ENCODE measurements at regions not wholly inside any gene's neighbourhood (a gene's known extent, or its start where the extent isn't known, plus 50 kb on each side); places are given as distances from the start of the nearest gene placed in this dataset.

GRCh38 chr16:59259950-59260319, 525.8 kb upstream of the GOT2 start:
- H2AFZ ChIP-seq (ENCODE audit: low read length) = no peak overlapping the region
- no peaks in the 10 kb centered on the region for H3K9me2 ChIP-seq (replicated peaks; ENCODE audit: low read length)
- no TSS peak for BruUV-seq (replicated peaks)
- no peaks in the 10 kb centered on the region for H4K20me1 ChIP-seq (ENCODE audit: low read length)
- TF ChIP-seq EZH2phosphoT487 (IDR thresholded peaks at IDR 0.05; ENCODE audit: borderline replicate concordance, low read length) (no peak), CTCF (conservative IDR thresholded peaks at IDR 0.05; ENCODE audit: low read depth, low read length) (no peak), EZH2 (IDR thresholded peaks at IDR 0.05; ENCODE audit: low read length, unreplicated experiment) (no peak)
- no peaks in the 10 kb centered on the region for H3F3A ChIP-seq (ENCODE audit: low read length, unreplicated experiment)
- H3K4me1 ChIP-seq (ENCODE audit: insufficient read depth, low read length) = no peaks in the 10 kb centered on the region
- H3K9ac ChIP-seq (ENCODE audit: low read length) = no peak overlapping the region
- DNase-seq (no peak), ATAC-seq (no peak)
- no peaks in the 10 kb centered on the region for H3K9me3 ChIP-seq (ENCODE audit: low read length)
- intact Hi-C loops (cut with micrococcal nuclease) = no loop called here
- H3K4me2 ChIP-seq (ENCODE audit: low read length) = no peak overlapping the region
- H3K4me3 ChIP-seq (ENCODE audit: low read length) = no peak overlapping the region
- ChIA-PET POLR2A (ENCODE audit: unreplicated experiment) (no interaction called here), CTCF (no interaction called here)
- H3K27me3 ChIP-seq (ENCODE audit: low read length) = peaks cover 4% of the 10 kb centered on the region; the same call in 1 of the 2 replicates
- no peaks in the 10 kb centered on the region for H3K79me2 ChIP-seq (ENCODE audit: low read length)
- no peaks in the 10 kb centered on the region for H3K36me3 ChIP-seq (ENCODE audit: low read depth, low read length)
- H3K27ac ChIP-seq (ENCODE audit: low read length) = no peak overlapping the region

- Histone ChIP-seq H3K4me1 (ENCODE audit: insufficient read depth, low read length) (no peaks in the 10 kb centered on the region), H3K9me2 (replicated peaks; ENCODE audit: low read length) (no peaks in the 10 kb centered on the region), H3K9me3 (ENCODE audit: low read length) (no peaks in the 10 kb centered on the region), H3K79me2 (ENCODE audit: low read length) (no peaks in the 10 kb centered on the region), H3K9ac (ENCODE audit: low read length) (no peak overlapping the region), H3K27me3 (ENCODE audit: low read length) (peaks cover 7% of the 10 kb centered on the region; the same call in 1 of the 2 replicates), H3K36me3 (ENCODE audit: low read depth, low read length) (no peaks in the 10 kb centered on the region), H2AFZ (ENCODE audit: low read length) (no peak overlapping the region), H3K27ac (ENCODE audit: low read length) (no peak overlapping the region), H3F3A (ENCODE audit: low read length, unreplicated experiment) (no peaks in the 10 kb centered on the region), H3K4me3 (ENCODE audit: low read length) (no peak overlapping the region), H3K4me2 (ENCODE audit: low read length) (no peak overlapping the region), H4K20me1 (ENCODE audit: low read length) (no peaks in the 10 kb centered on the region)
- intact Hi-C loops (cut with micrococcal nuclease) = no loop called here
- no TSS peak for BruUV-seq (replicated peaks)
- ATAC-seq = no peak
- DNase-seq = no peak
- POLR2A ChIA-PET (ENCODE audit: unreplicated experiment) = no interaction called here
- CTCF ChIA-PET = no interaction called here
- TF ChIP-seq EZH2phosphoT487 (IDR thresholded peaks at IDR 0.05; ENCODE audit: borderline replicate concordance, low read length) (no peak), EZH2 (IDR thresholded peaks at IDR 0.05; ENCODE audit: low read length, unreplicated experiment) (no peak), CTCF (conservative IDR thresholded peaks at IDR 0.05; ENCODE audit: low read depth, low read length) (no peak)
Observed at GRCh38 chr16:59259074-59259949, 525.2 kb upstream of the GOT2 start.

GRCh38 chr16:59252317-59252716, 518.2 kb upstream of the GOT2 start:
- no peak overlapping the region for H3K27ac ChIP-seq (ENCODE audit: low read length)
- H3K36me3 ChIP-seq (ENCODE audit: low read depth, low read length) = no peaks in the 10 kb centered on the region
- POLR2A ChIA-PET (ENCODE audit: unreplicated experiment) = no interaction called here
- H3F3A ChIP-seq (ENCODE audit: low read length, unreplicated experiment) = no peaks in the 10 kb centered on the region
- H3K9me2 ChIP-seq (replicated peaks; ENCODE audit: low read length) = no peaks in the 10 kb centered on the region
- no peaks in the 10 kb centered on the region for H3K79me2 ChIP-seq (ENCODE audit: low read length)
- CTCF ChIA-PET = no interaction called here
- no peak overlapping the region for H2AFZ ChIP-seq (ENCODE audit: low read length)
- no peak overlapping the region for H3K4me2 ChIP-seq (ENCODE audit: low read length)
- DNase-seq = no peak
- no peaks in the 10 kb centered on the region for H4K20me1 ChIP-seq (ENCODE audit: low read length)
- H3K27me3 ChIP-seq (ENCODE audit: low read length) = 0 out of 2 replicates have a peak, but pooled peaks cover 4% of the 10 kb centered on the region
- TF ChIP-seq EZH2phosphoT487 (IDR thresholded peaks at IDR 0.05; ENCODE audit: borderline replicate concordance, low read length) (no peak), EZH2 (IDR thresholded peaks at IDR 0.05; ENCODE audit: low read length, unreplicated experiment) (no peak), CTCF (conservative IDR thresholded peaks at IDR 0.05; ENCODE audit: low read depth, low read length) (no peak)
- H3K9me3 ChIP-seq (ENCODE audit: low read length) = no peaks in the 10 kb centered on the region
- intact Hi-C loops (cut with micrococcal nuclease) = no loop called here
- no peak for ATAC-seq
- no peak overlapping the region for H3K4me3 ChIP-seq (ENCODE audit: low read length)
- H3K9ac ChIP-seq (ENCODE audit: low read length) = no peak overlapping the region
- H3K4me1 ChIP-seq (ENCODE audit: insufficient read depth, low read length) = no peaks in the 10 kb centered on the region
- BruUV-seq (replicated peaks) = no TSS peak

Measured in PC-3 (cell line).